Middle frontal gyrus (tissue), 1 donor: ENCODE measurements at regions not wholly inside any gene's neighbourhood (a gene's known extent, or its start where the extent isn't known, plus 50 kb on each side); places are given as distances from the start of the nearest gene placed in this dataset.

Experiments
- DNase-seq: peaks from one replicate; pipeline ENCODE4 v3.0.0-alpha.2; 2015; ENCODE audit warnings: low spot score; ENCODE audit errors: extremely low spot score

DNA sequence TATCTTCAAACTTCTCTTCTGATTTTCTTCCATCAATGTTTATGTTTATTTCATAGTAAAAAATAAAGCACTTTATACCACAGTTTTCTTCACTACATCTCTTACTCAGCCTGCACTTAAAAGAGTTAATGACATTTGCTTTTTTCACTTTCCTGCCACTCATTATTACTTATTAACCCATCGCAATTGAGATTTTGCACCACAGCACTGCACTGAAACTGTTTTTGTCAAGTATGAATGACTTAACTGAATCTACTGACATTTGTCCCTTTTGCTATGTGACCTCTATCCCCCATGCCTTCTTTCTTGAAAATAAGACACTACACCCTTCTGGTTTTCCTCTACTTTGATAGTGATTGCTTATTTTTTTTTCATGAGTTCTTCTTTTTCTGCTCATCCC lies 739.7 kb upstream of the DPPA4 start:
- no peak for DNase-seq

GRCh38 chr3:110093411-110093810 lies 756.1 kb upstream of the DPPA4 start:
- DNase-seq, result no peak

- DNase-seq, result no peak
Measured at GRCh38 chr3:110093812-110094401, 756.6 kb upstream of the DPPA4 start.

DNA sequence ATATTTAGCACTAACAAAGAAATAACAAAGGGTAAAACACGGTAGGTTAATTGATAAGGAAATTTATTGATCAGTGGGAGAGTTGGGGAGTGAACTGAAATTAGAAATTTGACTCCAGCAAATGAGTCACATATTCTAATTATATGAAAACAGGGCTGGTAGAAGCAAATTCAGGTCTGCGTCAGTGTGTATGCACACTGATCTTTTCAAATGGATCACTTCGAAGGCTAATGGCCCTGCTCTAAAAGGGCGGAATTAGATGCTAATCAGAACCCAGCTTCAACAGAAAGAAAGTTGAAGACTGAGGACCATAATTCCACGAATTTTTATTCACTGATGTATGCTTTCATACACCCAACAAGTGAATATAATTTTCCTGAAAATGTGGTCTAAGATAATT lies 762.4 kb upstream of the DPPA4 start:
- no peak for DNase-seq

DNA sequence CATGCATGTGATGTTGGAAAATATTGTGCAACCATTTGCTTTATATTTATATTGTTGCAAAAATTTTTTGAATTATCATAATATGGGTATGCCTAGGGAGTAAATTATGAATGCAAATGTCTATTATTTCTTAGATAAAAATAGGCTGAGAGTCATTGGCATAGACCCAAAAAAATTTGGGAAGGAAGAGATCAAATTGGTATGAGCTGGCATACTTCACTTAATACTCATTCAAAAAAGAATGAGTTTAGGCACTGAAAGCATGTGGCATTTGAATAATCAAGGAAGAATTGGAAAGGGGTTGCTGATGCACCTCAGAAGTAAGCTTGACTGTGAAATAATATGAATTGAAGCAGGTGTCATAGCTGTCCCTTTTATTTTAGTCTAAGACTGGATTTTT lies 764.0 kb upstream of the DPPA4 start:
- DNase-seq, result no peak

DNA sequence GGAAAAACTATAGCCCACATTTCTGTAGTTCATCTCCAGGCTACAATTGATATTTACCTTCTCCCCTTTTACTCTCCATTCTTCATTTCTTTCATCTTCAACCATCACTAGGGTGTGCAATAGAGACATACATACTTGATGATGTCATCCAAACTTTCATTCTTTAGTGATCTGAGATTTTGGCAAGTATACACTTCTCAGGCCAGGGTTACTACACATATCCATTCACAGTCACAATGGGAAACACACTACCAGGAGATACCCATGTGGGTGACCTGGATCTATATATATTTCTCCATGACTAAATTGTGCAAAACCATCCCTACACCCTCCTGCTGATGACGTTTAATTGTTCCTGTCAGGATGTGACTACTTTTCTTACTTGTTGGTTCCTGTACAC lies 769.5 kb upstream of the DPPA4 start:
- DNase-seq, result no peak

DNA sequence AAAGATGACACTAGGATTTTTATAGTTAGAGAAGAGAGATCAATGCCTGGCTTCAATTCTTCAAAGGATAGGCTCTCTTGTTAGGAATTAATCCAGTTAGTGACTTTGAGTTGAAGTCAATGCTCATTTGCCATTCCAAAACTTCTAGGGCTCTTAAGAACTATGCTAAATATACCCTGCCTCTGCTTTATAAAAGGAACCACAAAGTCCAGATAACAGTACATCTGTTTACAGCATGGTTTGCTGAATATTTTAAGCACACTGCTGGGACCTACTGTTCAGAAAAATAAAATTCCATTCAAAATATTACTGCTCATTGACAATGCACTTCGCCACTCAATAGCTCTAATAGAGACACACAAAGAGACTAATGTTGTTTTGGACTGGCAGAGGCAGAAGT lies 786.6 kb upstream of the DPPA4 start:
- DNase-seq, result no peak

GRCh38 chr3:110126065-110126464 lies 788.7 kb upstream of the DPPA4 start:
- no peak for DNase-seq

DNA sequence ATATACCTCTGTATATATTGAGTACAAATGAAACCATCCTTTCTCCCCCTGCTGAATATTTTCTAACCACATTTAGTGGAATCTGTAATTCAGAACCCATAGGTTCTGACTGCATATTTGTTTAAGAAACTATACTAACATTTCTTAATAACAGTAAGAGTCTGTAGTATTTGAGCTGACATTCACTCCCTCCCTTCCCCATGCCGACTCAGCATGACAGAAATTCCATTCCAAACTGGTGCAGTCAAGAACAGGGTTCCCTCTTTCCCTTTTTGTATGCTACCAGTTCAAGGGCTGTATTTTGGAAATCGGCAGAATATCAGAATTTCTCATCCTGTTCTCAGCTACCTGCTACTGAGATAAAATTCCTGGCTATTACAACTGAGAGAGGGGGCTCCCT lies 796.6 kb upstream of the DPPA4 start:
- no peak for DNase-seq

DNA sequence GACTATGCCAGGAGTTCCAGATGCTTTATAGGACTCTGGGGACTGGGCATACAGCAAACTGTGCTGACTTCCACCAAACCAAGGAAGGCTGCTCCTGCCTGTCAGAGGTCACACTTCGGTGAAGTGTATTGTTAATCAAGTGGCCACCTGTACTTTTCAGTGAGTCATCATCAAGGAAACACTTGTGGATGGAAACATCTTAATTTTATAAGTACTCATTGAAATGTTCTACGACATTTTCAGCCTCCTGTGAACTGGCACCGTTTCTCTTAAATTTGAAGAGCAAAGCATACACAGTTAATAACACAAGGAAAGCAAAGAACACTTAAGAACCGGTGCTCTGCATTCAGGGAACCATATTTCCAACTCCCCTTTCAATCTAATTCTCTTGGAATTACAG lies 801.7 kb upstream of the DPPA4 start:
- no peak for DNase-seq

DNA sequence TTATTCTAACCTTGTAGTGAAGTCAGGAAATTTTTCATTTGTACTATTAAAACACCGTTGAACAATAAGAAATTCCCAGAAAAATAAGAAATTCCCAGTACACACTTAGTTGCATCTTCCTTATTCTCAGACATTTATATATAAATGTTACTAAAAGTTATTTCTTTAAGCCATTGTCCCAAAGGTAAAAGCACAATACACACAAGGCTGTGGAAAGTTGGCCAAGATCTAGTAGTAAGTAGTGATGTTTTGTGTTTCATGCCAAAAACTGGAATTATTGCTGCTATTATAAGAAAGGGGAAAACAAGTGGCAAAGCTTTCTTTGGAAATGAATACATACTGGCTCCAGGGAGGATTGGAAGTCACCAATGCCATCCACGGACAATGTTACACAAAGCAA lies 802.5 kb upstream of the DPPA4 start:
- DNase-seq, result no peak

- DNase-seq, result no peak
Measured at GRCh38 chr3:110149763-110150162, 812.4 kb upstream of the DPPA4 start.

DNA sequence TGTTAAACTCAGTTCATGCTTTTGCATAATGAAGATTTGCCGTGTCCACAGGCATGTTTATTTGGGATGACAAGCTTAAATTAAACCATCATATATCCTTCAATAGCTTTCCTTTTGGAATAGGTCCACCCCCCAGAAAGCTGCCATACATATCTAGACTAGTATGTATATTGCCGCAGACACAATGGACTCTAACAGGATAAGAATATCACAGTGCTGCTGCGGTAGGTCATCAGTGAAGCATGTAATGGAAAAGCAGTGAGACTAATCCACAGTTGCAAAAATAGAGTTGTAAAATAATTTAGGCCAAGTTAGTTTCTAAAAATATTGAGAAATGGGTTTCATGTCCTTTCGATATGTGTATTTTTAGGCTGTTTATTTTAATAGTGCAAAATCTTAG lies 819.9 kb upstream of the DPPA4 start:
- no peak for DNase-seq

DNA sequence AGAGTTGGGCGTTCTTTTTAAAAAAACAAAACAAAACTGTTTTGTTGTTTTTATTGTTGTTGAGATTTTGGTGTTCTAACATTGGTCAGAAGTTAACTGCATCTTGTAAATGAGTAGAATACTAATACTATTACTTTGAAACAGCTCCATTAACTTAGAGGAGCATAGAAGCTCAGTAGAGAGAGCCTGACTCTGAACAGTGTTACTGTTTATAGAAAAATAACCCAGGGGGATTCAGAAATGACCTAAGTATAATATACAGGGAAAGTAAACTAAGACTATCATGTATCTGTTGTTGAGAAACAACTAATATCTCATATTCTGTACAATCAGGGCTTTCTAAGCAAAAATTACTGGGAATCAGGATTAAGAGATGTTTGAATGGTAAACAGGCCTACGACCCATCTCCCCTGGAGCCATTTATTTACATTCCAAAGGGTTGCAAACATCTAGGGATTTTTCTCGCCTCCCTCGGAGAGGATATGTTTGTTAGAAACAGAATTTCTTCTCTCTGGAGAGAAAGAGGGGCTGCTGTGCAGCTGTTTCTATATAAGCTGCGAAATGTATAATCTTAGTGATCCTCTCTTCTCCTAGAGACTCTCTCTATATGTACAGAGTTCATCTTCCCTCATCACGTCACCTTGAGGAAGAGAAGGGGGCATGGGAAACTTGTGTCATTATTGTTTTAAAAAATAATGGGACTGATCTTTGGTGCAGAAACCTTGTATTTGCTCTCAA lies 827.5 kb upstream of the DPPA4 start:
- no peak for DNase-seq

DNA sequence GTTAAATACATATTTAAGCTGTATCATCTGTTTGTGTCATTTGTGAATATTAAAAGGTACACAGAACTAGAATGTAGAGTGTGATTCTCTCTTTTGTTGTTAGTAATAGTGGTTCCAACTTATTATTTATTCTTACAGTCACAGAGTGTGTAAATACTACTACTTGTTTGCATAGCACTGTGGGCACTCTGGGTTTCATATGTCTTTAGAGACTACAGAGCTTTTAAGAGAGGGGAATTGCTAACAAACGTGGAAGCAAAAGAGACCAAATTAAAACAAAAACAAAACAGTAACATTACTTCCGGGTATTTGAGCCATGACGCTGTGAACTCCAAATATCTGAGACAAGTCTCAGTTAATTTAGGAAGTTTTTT lies 828.0 kb upstream of the DPPA4 start:
- DNase-seq, result no peak

GRCh38 chr3:110165753-110166152 lies 828.4 kb upstream of the DPPA4 start:
- DNase-seq, result no peak

GRCh38 chr3:110166791-110167190 lies 829.4 kb upstream of the DPPA4 start:
- DNase-seq, result no peak

GRCh38 chr3:110174908-110175307 lies 837.6 kb upstream of the DPPA4 start:
- DNase-seq, result no peak

GRCh38 chr3:110178965-110179364 lies 841.6 kb upstream of the DPPA4 start:
- DNase-seq, result no peak

- no peak for DNase-seq
Measured at GRCh38 chr3:110180733-110181132, 843.4 kb upstream of the DPPA4 start.

- no peak for DNase-seq
Measured at GRCh38 chr3:110181226-110181625, 843.9 kb upstream of the DPPA4 start.

- DNase-seq, result no peak
Measured at GRCh38 chr3:110184536-110184935, 847.2 kb upstream of the DPPA4 start.

- DNase-seq, result no peak
Measured at GRCh38 chr3:110193074-110193473, 855.7 kb upstream of the DPPA4 start.
